ENCODE measurements at regions not wholly inside any gene's neighbourhood (a gene's known extent, or its start where the extent isn't known, plus 50 kb on each side); places are given as distances from the start of the nearest gene placed in this dataset.

GRCh38 chr5:63690546-63690945, 271.7 kb downstream of the HTR1A start:
- H3K36me3 ChIP-seq (ENCODE audit: insufficient read depth in 1 of 2, low read depth in 1 of 2) = no peaks in the 10 kb centered on the region
- 52 to 71% (median 65%) methylated on average over 2 of the region's 2 CpGs for WGBS, 3 donors
- intact Hi-C loops (cut with DNase I) = no loop called here
- H3K4me1 ChIP-seq = no peaks in the 10 kb centered on the region
- ATAC-seq = no peak
- no peak for DNase-seq
- no peaks in the 10 kb centered on the region for H3K9me3 ChIP-seq
- H3K27ac ChIP-seq = no peak overlapping the region
- H3K27me3 ChIP-seq (ENCODE audit: insufficient read depth in 3 of 3, low read length in 2 of 3) = no peaks in the 10 kb centered on the region
- no peak overlapping the region for H3K4me3 ChIP-seq
- no peak for TF ChIP-seq CTCF (IDR thresholded peaks at IDR 0.05)

GRCh38 chr5:63687854-63688516, 274.3 kb downstream of the HTR1A start:
- WGBS, 3 donors = 52 to 71% (median 61%) methylated on average over 6 of the region's 6 CpGs
- ATAC-seq = no peak
- Histone ChIP-seq H3K9me3 (no peaks in the 10 kb centered on the region), H3K4me1 (no peaks in the 10 kb centered on the region), H3K27me3 (ENCODE audit: insufficient read depth in 3 of 3, low read length in 2 of 3) (no peaks in the 10 kb centered on the region), H3K4me3 (no peak overlapping the region), H3K27ac (no peak overlapping the region), H3K36me3 (ENCODE audit: insufficient read depth in 1 of 2, low read depth in 1 of 2) (no peaks in the 10 kb centered on the region)
- no peak for TF ChIP-seq CTCF (IDR thresholded peaks at IDR 0.05)
- no peak for DNase-seq
- intact Hi-C loops (cut with DNase I) = no loop called here

GRCh38 chr5:63686938-63687337, 275.3 kb downstream of the HTR1A start:
- intact Hi-C loops (cut with DNase I) = no loop called here
- Histone ChIP-seq H3K36me3 (ENCODE audit: insufficient read depth in 1 of 2, low read depth in 1 of 2) (no peaks in the 10 kb centered on the region), H3K9me3 (no peaks in the 10 kb centered on the region), H3K4me1 (no peaks in the 10 kb centered on the region), H3K27ac (no peak overlapping the region), H3K27me3 (ENCODE audit: insufficient read depth in 3 of 3, low read length in 2 of 3) (no peaks in the 10 kb centered on the region), H3K4me3 (no peak overlapping the region)
- ATAC-seq = no peak
- WGBS, 3 donors = 57 to 62% (median 60%) methylated on average over 5 of the region's 5 CpGs
- no peak for DNase-seq
- TF ChIP-seq CTCF (IDR thresholded peaks at IDR 0.05) = no peak

GRCh38 chr5:63686181-63686580, 276.1 kb downstream of the HTR1A start:
- no peak for DNase-seq
- no peak for TF ChIP-seq CTCF (IDR thresholded peaks at IDR 0.05)
- intact Hi-C loops (cut with DNase I) = no loop called here
- Histone ChIP-seq H3K4me1 (no peaks in the 10 kb centered on the region), H3K27ac (no peak overlapping the region), H3K27me3 (ENCODE audit: insufficient read depth in 3 of 3, low read length in 2 of 3) (no peaks in the 10 kb centered on the region), H3K4me3 (no peak overlapping the region), H3K36me3 (ENCODE audit: insufficient read depth in 1 of 2, low read depth in 1 of 2) (no peaks in the 10 kb centered on the region), H3K9me3 (no peaks in the 10 kb centered on the region)
- ATAC-seq = no peak
- WGBS, 3 donors = 58 to 64% (median 60%) methylated on average over 2 of the region's 2 CpGs

GRCh38 chr5:63685454-63685853, 276.8 kb downstream of the HTR1A start:
- H3K27ac ChIP-seq = no peak overlapping the region
- no peaks in the 10 kb centered on the region for H3K4me1 ChIP-seq
- no peak for TF ChIP-seq CTCF (IDR thresholded peaks at IDR 0.05)
- H3K4me3 ChIP-seq = no peak overlapping the region
- no peaks in the 10 kb centered on the region for H3K27me3 ChIP-seq (ENCODE audit: insufficient read depth in 3 of 3, low read length in 2 of 3)
- no peaks in the 10 kb centered on the region for H3K36me3 ChIP-seq (ENCODE audit: insufficient read depth in 1 of 2, low read depth in 1 of 2)
- ATAC-seq (no peak), DNase-seq (no peak)
- no peaks in the 10 kb centered on the region for H3K9me3 ChIP-seq
- intact Hi-C loops (cut with DNase I) = no loop called here
